GM23338 (cell line): ENCODE measurements at regions not wholly inside any gene's neighbourhood (a gene's known extent, or its start where the extent isn't known, plus 50 kb on each side); places are given as distances from the start of the nearest gene placed in this dataset.

Source experiments
- ATAC-seq: fragments of 200-7000 bp; cut with Tn5 transposase; 3 replicates; pipeline ENCODE4 v1.9.1; 2020
- DNase-seq: peaks from one replicate; pipeline ENCODE4 v3.0.0-alpha.2; 2015; ENCODE audit warnings: low spot score
- H2AFZ ChIP-seq: fragments of 200-600 bp; sonication (generic); 2 replicates; pipeline ENCODE4 v1.8.0; 2016; ENCODE audit warnings: antibody characterized with exemption, mild to moderate bottlenecking, moderate library complexity
- H3F3A ChIP-seq: fragments of 200-600 bp; sonication (generic); replicated peaks from 2 replicates; pipeline ENCODE4 v1.8.0; 2017; ENCODE audit warnings: antibody characterized with exemption, mixed run types, low read depth
- H3K27ac ChIP-seq: fragments of 200-600 bp; sonication (generic); 2 replicates; pipeline ENCODE4 v1.6.1; 2016; ENCODE audit warnings: low read depth
- H3K27me3 ChIP-seq: fragments of 200-600 bp; sonication (generic); 2 replicates; pipeline ENCODE4 v1.8.0; 2016; ENCODE audit warnings: mild to moderate bottlenecking, mixed run types, moderate library complexity; ENCODE audit not compliant: insufficient read depth
- H3K36me3 ChIP-seq: fragments of 200-600 bp; sonication (generic); 2 replicates; pipeline ENCODE4 v1.8.0; 2016; ENCODE audit warnings: mild to moderate bottlenecking; ENCODE audit not compliant: insufficient read depth
- H3K4me1 ChIP-seq: fragments of 200-600 bp; sonication (generic); 2 replicates; pipeline ENCODE4 v1.8.0; 2016; ENCODE audit warnings: mild to moderate bottlenecking, moderate library complexity; ENCODE audit not compliant: insufficient read depth
- H3K4me2 ChIP-seq: fragments of 200-600 bp; sonication (generic); 2 replicates; pipeline ENCODE4 v1.7.1; 2017; ENCODE audit warnings: mixed run types
- H3K4me3 ChIP-seq: fragments of 200-600 bp; sonication (generic); 2 replicates; pipeline ENCODE4 v1.6.1; 2016; ENCODE audit warnings: mixed run types
- H3K79me2 ChIP-seq: fragments of 200-600 bp; sonication (generic); replicated peaks from 2 replicates; pipeline ENCODE4 v1.8.0; 2017; ENCODE audit warnings: mild to moderate bottlenecking; ENCODE audit not compliant: insufficient read depth
- H3K9me2 ChIP-seq: fragments of 200-600 bp; sonication (generic); 2 replicates; pipeline ENCODE4 v1.8.0; 2017; ENCODE audit not compliant: insufficient read depth
- H4K20me1 ChIP-seq: fragments of 200-600 bp; sonication (generic); replicated peaks from 2 replicates; pipeline ENCODE4 v1.8.0; 2017; ENCODE audit warnings: mild to moderate bottlenecking; ENCODE audit not compliant: insufficient read depth
- H3K27ac Mint-ChIP-seq: 2 replicates; pipeline ENCODE4 v1.8.0; 2020; ENCODE audit warnings: inconsistent platforms, mild to moderate bottlenecking, moderate library complexity, mixed read lengths
- H3K27me3 Mint-ChIP-seq: 3 replicates; pipeline ENCODE4 v1.8.0; 2022; ENCODE audit warnings: low read depth, mild to moderate bottlenecking, moderate library complexity, mixed read lengths, inconsistent platforms; ENCODE audit not compliant: insufficient read depth, poor library complexity
- H3K36me3 Mint-ChIP-seq: 3 replicates; pipeline ENCODE4 v1.8.0; 2021; ENCODE audit warnings: low read depth, mild to moderate bottlenecking, inconsistent platforms, moderate library complexity, mixed read lengths
- H3K4me1 Mint-ChIP-seq: 3 replicates; pipeline ENCODE4 v1.8.0; 2020; ENCODE audit warnings: mild to moderate bottlenecking, inconsistent platforms, mixed read lengths
- H3K4me3 Mint-ChIP-seq: 3 replicates; pipeline ENCODE4 v1.8.0; 2021; ENCODE audit warnings: moderate library complexity, mild to moderate bottlenecking, inconsistent platforms, mixed read lengths
- H3K9me3 Mint-ChIP-seq: 3 replicates; pipeline ENCODE4 v1.8.0; 2020; ENCODE audit warnings: moderate library complexity, mild to moderate bottlenecking, inconsistent platforms, mixed read lengths
- CREB1 ChIP-seq: fragments of 250-450 bp; sonication (Bioruptor Pico); IDR thresholded peaks from 2 replicates; pipeline ENCODE4 v1.5.0; 2020; ENCODE audit warnings: low read depth, mild to moderate bottlenecking, moderate library complexity
- CTCF ChIP-seq, 2 experiments: fragments of 200-600 bp in 1 of 2; sonication (generic) in 1 of 2; conservative IDR thresholded peaks; 2 replicates each; pipeline versions ENCODE4 v1.5.1 to v1.6.1; 2016 to 2017; ENCODE audit warnings: antibody characterized with exemption in 2 of 2, low read depth in 2 of 2, mild to moderate bottlenecking in 2 of 2, moderate library complexity in 1 of 2
- ETS1 ChIP-seq: IDR thresholded peaks from 2 replicates; pipeline ENCODE4 v1.6.1; 2016; ENCODE audit warnings: antibody characterized with exemption
- EZH2 ChIP-seq: fragments of 200-600 bp; sonication (generic); IDR thresholded peaks from one replicate; pipeline ENCODE4 v1.8.0; 2017; ENCODE audit warnings: antibody characterized with exemption, mild to moderate bottlenecking, low read depth; ENCODE audit not compliant: unreplicated experiment
- EZH2phosphoT487 ChIP-seq: fragments of 200-600 bp; sonication (generic); IDR thresholded peaks from one replicate; pipeline ENCODE4 v1.8.1; 2018; ENCODE audit warnings: antibody characterized with exemption; ENCODE audit not compliant: unreplicated experiment
- JUNB ChIP-seq: IDR thresholded peaks from one replicate; pipeline ENCODE4 v1.6.1; 2016; ENCODE audit warnings: antibody characterized with exemption; ENCODE audit not compliant: unreplicated experiment
- NANOG ChIP-seq: IDR thresholded peaks from 2 replicates; pipeline ENCODE4 v1.6.1; 2016; ENCODE audit warnings: antibody characterized with exemption, borderline replicate concordance
- POLR2AphosphoS5 ChIP-seq: IDR thresholded peaks from 2 replicates; pipeline ENCODE4 v1.6.1; 2016; ENCODE audit warnings: antibody characterized with exemption, low read depth
- REST ChIP-seq: IDR thresholded peaks from one replicate; pipeline ENCODE4 v1.6.1; 2018; ENCODE audit warnings: antibody characterized with exemption; ENCODE audit not compliant: unreplicated experiment
- STAT1 ChIP-seq: IDR thresholded peaks from one replicate; pipeline ENCODE4 v1.6.1; 2016; ENCODE audit warnings: antibody characterized with exemption; ENCODE audit not compliant: unreplicated experiment
- ZNF114 ChIP-seq: fragments of 250-450 bp; sonication (Bioruptor Pico); IDR thresholded peaks from 2 replicates; pipeline ENCODE4 v1.5.0; 2020; ENCODE audit warnings: mild to moderate bottlenecking, moderate library complexity
- ZNF331 ChIP-seq: fragments of 250-450 bp; sonication (Bioruptor Pico); IDR thresholded peaks from 2 replicates; pipeline ENCODE4 v1.5.0; 2020; ENCODE audit warnings: low read depth, mild to moderate bottlenecking, moderate library complexity
- ZNF462 ChIP-seq: fragments of 250-450 bp; sonication (Bioruptor Pico); IDR thresholded peaks from 2 replicates; pipeline ENCODE4 v1.5.0; 2020; ENCODE audit warnings: mild to moderate bottlenecking, moderate library complexity

GRCh38 chr6:48429610-48430009, 318.6 kb upstream of the PTCHD4 start:
- no peaks in the 10 kb centered on the region for H3K4me1 ChIP-seq
- H3K4me2 ChIP-seq: no peak overlapping the region
- H3F3A ChIP-seq: no peaks in the 10 kb centered on the region
- no peak overlapping the region for H3K27ac ChIP-seq
- no peak overlapping the region for H3K4me3 ChIP-seq
- TF ChIP-seq ZNF331: no peak
- TF ChIP-seq POLR2AphosphoS5: no peak
- no peak for TF ChIP-seq EZH2phosphoT487
- no peak for TF ChIP-seq ETS1
- no peak for TF ChIP-seq JUNB
- no peak for TF ChIP-seq CTCF (conservative IDR thresholded peaks at IDR 0.05; ENCODE audit: low read depth in 2 of 2)
- no peak for TF ChIP-seq ZNF462
- no peak for TF ChIP-seq CREB1 (CRISPR knock-in tag)
- TF ChIP-seq EZH2: no peak
- no peak for TF ChIP-seq NANOG
- no peak for TF ChIP-seq ZNF114 (CRISPR knock-in tag)
- no peak for TF ChIP-seq REST
- no peak for TF ChIP-seq STAT1
- H3K27me3 ChIP-seq: no peaks in the 10 kb centered on the region
- no peak overlapping the region for H2AFZ ChIP-seq
- no peak for DNase-seq
- Mint-ChIP-seq H3K4me3 (no peak overlapping the region), H3K36me3 (no peaks in the 10 kb centered on the region), H3K9me3 (no peaks in the 10 kb centered on the region; the same call in 2 of the 3 replicates), H3K27me3 (no peaks in the 10 kb centered on the region), H3K27ac (no peak overlapping the region), H3K4me1 (no peaks in the 10 kb centered on the region)
- H4K20me1 ChIP-seq: no peaks in the 10 kb centered on the region
- H3K36me3 ChIP-seq: no peaks in the 10 kb centered on the region
- H3K79me2 ChIP-seq: no peaks in the 10 kb centered on the region
- no peaks in the 10 kb centered on the region for H3K9me2 ChIP-seq
- no peak for ATAC-seq
